ENCODE measurements at regions not wholly inside any gene's neighbourhood (a gene's known extent, or its start where the extent isn't known, plus 50 kb on each side); places are given as distances from the start of the nearest gene placed in this dataset.

DNA sequence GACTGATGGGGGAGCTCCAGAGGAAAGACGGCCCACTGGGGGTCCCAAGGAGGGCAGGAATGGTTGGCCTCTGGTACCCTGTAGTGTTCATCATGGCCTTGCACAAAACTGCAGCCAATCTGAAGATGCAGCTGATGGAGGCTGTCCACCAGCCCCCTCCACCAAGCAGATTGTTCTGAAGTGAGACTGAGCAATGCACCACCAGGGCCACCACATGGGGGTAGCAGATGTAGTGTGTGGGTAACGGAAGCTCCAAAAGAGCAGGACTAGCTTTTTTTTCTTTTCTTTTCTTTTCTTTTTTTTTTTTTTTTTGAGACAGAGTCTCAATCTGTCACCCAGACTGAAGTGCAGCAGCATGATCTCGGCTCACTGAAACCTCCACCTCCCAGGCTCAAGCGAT is 181.0 kb upstream of the MYLIP start:
- TF ChIP-seq, protein P1, sequence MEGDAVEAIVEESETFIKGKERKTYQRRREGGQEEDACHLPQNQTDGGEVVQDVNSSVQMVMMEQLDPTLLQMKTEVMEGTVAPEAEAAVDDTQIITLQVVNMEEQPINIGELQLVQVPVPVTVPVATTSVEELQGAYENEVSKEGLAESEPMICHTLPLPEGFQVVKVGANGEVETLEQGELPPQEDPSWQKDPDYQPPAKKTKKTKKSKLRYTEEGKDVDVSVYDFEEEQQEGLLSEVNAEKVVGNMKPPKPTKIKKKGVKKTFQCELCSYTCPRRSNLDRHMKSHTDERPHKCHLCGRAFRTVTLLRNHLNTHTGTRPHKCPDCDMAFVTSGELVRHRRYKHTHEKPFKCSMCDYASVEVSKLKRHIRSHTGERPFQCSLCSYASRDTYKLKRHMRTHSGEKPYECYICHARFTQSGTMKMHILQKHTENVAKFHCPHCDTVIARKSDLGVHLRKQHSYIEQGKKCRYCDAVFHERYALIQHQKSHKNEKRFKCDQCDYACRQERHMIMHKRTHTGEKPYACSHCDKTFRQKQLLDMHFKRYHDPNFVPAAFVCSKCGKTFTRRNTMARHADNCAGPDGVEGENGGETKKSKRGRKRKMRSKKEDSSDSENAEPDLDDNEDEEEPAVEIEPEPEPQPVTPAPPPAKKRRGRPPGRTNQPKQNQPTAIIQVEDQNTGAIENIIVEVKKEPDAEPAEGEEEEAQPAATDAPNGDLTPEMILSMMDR (conservative IDR thresholded peaks at IDR 0.05; ENCODE audit: control insufficient read depth, insufficient read depth, low read depth, low read length): no peak
- no peak for DNase-seq (ENCODE audit: low read depth)
- no peak overlapping the region for H3K4me3 ChIP-seq (ENCODE audit: control insufficient read depth, low read depth, low read length)

DNA sequence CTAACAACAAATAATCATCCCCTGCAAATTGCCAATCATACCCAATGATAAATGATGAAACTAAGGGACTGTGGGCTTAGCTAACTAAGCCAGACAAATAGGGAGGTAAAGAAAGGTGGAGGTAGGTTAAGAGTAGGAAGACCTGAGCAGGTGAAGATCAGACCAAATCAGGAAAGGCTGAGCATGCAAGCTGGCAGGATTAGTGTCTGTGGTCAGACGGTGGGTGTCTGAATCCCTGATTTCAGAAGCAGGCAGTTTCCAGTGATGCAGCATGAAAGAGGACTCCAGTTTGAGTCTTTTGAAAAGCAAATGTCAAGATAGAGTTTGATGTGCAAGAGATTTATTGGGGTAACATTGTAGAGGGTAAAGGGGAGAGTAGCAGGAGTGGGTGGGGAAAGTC is 181.4 kb upstream of the MYLIP start:
- no peak overlapping the region for H3K4me3 ChIP-seq (ENCODE audit: control insufficient read depth, low read depth, low read length)
- TF ChIP-seq, protein P1 (conservative IDR thresholded peaks at IDR 0.05; ENCODE audit: control insufficient read depth, insufficient read depth, low read depth, low read length): no peak
- no peak for DNase-seq (ENCODE audit: low read depth)

DNA sequence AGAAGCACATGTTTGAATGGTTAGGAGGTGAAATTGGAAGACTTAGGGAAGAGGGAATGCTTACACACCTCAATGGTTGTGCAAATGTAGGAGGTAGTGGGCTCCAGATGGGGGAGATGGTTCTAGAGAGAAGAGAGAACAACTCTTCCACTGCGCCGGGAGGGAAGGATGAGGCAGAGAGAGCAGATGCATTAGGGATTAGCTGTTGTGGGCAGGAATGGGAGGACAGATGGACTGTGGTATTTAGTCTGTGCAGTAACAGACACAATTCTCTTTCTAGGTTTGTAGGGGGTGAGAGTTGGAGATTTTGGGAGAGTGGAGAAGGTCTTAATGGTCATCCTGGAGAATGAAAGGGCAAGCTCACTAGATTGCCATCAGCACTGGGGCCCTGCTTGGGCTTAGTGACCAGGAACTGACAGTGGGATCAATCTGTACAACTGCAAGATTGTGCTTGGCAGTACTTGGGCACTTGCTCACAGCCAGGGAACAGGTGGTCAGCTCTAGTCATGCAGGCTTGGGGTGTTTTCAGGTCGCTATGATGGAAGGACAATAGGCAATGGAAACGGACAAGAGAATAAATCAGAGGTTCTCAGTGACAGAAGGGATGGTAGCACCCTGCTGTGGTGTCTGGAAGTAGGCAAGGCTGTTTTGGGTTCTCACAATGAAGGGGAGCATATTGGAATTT is 182.0 kb upstream of the MYLIP start:
- TF ChIP-seq, protein P1 (conservative IDR thresholded peaks at IDR 0.05; ENCODE audit: control insufficient read depth, insufficient read depth, low read depth, low read length): no peak
- H3K4me3 ChIP-seq (ENCODE audit: control insufficient read depth, low read depth, low read length): no peak overlapping the region
- no peak for DNase-seq (ENCODE audit: low read depth)

DNA sequence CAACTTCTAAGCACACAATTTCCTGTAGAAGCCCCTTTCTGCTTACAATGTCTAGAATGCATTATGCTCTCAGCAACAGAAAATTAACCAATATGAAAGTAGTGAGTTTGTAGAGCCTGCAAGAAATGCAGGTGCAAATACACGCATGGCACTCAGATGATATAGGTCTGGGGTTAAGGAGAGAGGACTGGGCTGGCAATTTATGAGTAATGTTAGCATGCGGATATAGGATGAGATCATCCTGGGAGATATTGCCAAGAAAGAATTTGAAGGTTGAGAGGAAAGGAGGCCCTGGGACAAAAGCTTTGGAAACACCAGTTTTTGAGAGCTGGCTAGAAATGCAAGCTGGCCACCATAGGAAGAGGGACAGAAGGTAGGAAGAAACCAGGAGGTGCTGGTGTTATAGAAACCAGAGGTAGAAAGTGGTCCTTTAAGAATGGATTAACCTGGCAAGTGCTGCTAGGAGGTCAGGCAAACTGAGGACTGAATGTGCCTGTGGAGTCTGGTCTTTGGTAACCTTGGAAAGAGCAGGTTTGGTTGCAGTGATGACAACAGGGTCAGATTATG is 183.2 kb upstream of the MYLIP start:
- DNase-seq (ENCODE audit: low read depth): peak; percentile 40
- TF ChIP-seq, protein P1 (conservative IDR thresholded peaks at IDR 0.05; ENCODE audit: control insufficient read depth, insufficient read depth, low read depth, low read length): no peak
- H3K4me3 ChIP-seq (ENCODE audit: control insufficient read depth, low read depth, low read length): no peak overlapping the region

DNA sequence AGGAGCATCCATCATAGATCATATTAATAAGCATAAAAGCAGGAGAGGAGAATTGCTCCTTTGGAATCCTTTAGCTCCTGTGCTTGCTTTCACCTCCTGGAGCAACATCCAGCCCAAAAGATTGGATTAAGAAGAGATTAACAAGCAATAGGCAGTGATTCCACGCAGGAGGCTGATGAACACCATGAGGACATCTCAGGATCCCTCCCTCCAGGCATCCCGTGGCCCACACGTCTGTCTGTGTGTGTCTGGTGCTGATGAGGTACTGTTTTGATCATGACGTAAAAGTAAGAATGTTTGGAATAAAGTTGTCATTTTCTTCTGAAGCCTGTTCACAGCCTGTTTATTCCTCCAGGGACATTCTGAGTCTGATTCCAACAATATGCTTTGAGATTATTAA is 185.5 kb upstream of the MYLIP start:
- DNase-seq (ENCODE audit: low read depth): no peak
- H3K4me3 ChIP-seq (ENCODE audit: control insufficient read depth, low read depth, low read length): no peak overlapping the region
- TF ChIP-seq, protein P1 (conservative IDR thresholded peaks at IDR 0.05; ENCODE audit: control insufficient read depth, insufficient read depth, low read depth, low read length): no peak

DNA sequence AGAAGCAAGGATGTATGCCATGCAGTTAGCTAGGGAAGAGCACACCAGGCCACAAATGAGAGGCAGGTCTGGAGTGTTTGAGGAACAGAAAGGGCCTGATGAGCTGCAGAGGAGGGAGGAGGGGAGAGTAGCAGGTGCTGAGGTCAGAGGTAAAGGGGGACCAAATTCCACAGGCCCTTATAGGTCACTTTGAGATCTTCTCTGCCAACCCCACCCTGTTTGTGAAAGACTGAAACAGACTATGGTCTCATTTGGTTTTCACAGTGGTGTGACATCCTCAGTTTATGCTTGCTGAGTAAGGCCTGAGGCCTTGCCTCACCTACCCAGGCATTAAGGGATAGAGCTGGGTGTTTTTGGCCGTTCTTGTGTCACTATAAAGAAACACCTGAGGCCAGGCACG is 187.7 kb upstream of the MYLIP start:
- no peak for DNase-seq (ENCODE audit: low read depth)
- TF ChIP-seq, protein P1 (conservative IDR thresholded peaks at IDR 0.05; ENCODE audit: control insufficient read depth, insufficient read depth, low read depth, low read length): no peak
- H3K4me3 ChIP-seq (ENCODE audit: control insufficient read depth, low read depth, low read length): no peak overlapping the region
